HG02885 (cell line): ENCODE measurements at regions not wholly inside any gene's neighbourhood (a gene's known extent, or its start where the extent isn't known, plus 50 kb on each side); places are given as distances from the start of the nearest gene placed in this dataset.

Source experiments
- ATAC-seq: cut with Tn5 transposase; IDR thresholded peaks from one replicate; pipeline ENCODE4 v1.9.1; 2021; ENCODE audit warnings: mild to moderate bottlenecking; ENCODE audit not compliant: unreplicated experiment, poor library complexity

GRCh38 chr22:49476800-49477400, 350.8 kb downstream of the BRD1 start:
- ATAC-seq: no peak

GRCh38 chr22:49476176-49476575, 351.5 kb downstream of the BRD1 start:
- no peak for ATAC-seq

GRCh38 chr22:49475253-49475652, 352.4 kb downstream of the BRD1 start:
- no peak for ATAC-seq

- ATAC-seq: no peak
Measured at GRCh38 chr22:49473286-49473685, 354.4 kb downstream of the BRD1 start.

GRCh38 chr22:49470741-49471503, 356.8 kb downstream of the BRD1 start:
- ATAC-seq: no peak

- no peak for ATAC-seq
Measured at GRCh38 chr22:49469896-49470740, 357.6 kb downstream of the BRD1 start.

- ATAC-seq: no peak
Measured at GRCh38 chr22:49468487-49469198, 359.0 kb downstream of the BRD1 start.

- no peak for ATAC-seq
Measured at GRCh38 chr22:49466878-49467595, 360.6 kb downstream of the BRD1 start.

GRCh38 chr22:49464037-49464436, 363.6 kb downstream of the BRD1 start:
- no peak for ATAC-seq

- no peak for ATAC-seq
Measured at GRCh38 chr22:49462795-49463194, 364.9 kb downstream of the BRD1 start.

- no peak for ATAC-seq
Measured at GRCh38 chr22:49462291-49462690, 365.4 kb downstream of the BRD1 start.

- ATAC-seq: no peak
Measured at GRCh38 chr22:49461674-49462073, 366.0 kb downstream of the BRD1 start.

- no peak for ATAC-seq
Measured at GRCh38 chr22:49460592-49461281, 366.9 kb downstream of the BRD1 start.

GRCh38 chr22:49460091-49460490, 367.6 kb downstream of the BRD1 start:
- no peak for ATAC-seq

- no peak for ATAC-seq
Measured at GRCh38 chr22:49458708-49459099, 369.0 kb downstream of the BRD1 start.

- no peak for ATAC-seq
Measured at GRCh38 chr22:49457946-49458707, 369.5 kb downstream of the BRD1 start.

- no peak for ATAC-seq
Measured at GRCh38 chr22:49457146-49457545, 370.5 kb downstream of the BRD1 start.

GRCh38 chr22:49455595-49455994, 372.1 kb downstream of the BRD1 start:
- ATAC-seq: no peak

- ATAC-seq: no peak
Measured at GRCh38 chr22:49454726-49455125, 372.9 kb downstream of the BRD1 start.
